B cell (primary cell): ENCODE measurements at regions not wholly inside any gene's neighbourhood (a gene's known extent, or its start where the extent isn't known, plus 50 kb on each side); places are given as distances from the start of the nearest gene placed in this dataset.

ENCODE experiments used
- ATAC-seq: fragments of 200-7000 bp; cut with Tn5 transposase; one replicate; pipeline ENCODE4 v1.10.0; 2021; ENCODE audit warnings: low read depth, mild to moderate bottlenecking, moderate number of reproducible peaks, moderate library complexity
- CTCF ChIA-PET: fragments of 350-600 bp; sonication (Branson Sonifier 250); formaldehyde crosslinking; loops from one replicate; lab custom pipeline; 2021; ENCODE audit warnings: antibody characterized with exemption, inconsistent platforms; lab: Charles Lee
- POLR2A ChIA-PET: fragments of 350-600 bp; sonication (Branson Sonifier 250); formaldehyde crosslinking; loops from one replicate; lab custom pipeline; 2021; ENCODE audit warnings: antibody characterized with exemption; lab: Charles Lee
- DNase-seq: peaks from one replicate; pipeline ENCODE4 v3.0.0; 2013
- H2AFZ ChIP-seq: 2 replicates; pipeline ENCODE4 v1.6.1; 2012; ENCODE audit warnings: mild to moderate bottlenecking, low read depth, low read length; ENCODE audit not compliant: insufficient read depth, poor library complexity, severe bottlenecking
- H3K27ac ChIP-seq, 2 donors: 1 replicate in 1 of 2; 2 replicates in 1 of 2; pipeline ENCODE4 v1.5.1; 2012 to 2013; ENCODE audit warnings: low read length in 2 of 2, mild to moderate bottlenecking in 2 of 2, moderate library complexity in 1 of 2
- H3K27me3 ChIP-seq, 4 experiments: fragments of 200-600 bp in 1 of 4; sonication (generic) in 1 of 4; replicated peaks in 1 of 4; 1 replicate in 2 of 4; 2 replicates in 2 of 4; pipeline versions ENCODE4 v1.6.1 to v1.7.0; 2013 to 2016; ENCODE audit warnings: low read length in 3 of 4, mild to moderate bottlenecking in 2 of 4, mixed read lengths in 1 of 4, moderate library complexity in 1 of 4; ENCODE audit not compliant: insufficient read depth in 4 of 4, control insufficient read depth in 3 of 4; ENCODE audit errors: control extremely low read depth in 1 of 4
- H3K36me3 ChIP-seq, 2 experiments: replicated peaks in 1 of 2; 1 replicate in 1 of 2; 2 replicates in 1 of 2; pipeline versions ENCODE4 v1.6.1 to v1.7.1; 2013; ENCODE audit warnings: low read length in 1 of 2; ENCODE audit not compliant: insufficient read depth in 2 of 2, control insufficient read depth in 1 of 2; ENCODE audit errors: control extremely low read depth in 1 of 2, extremely low read depth in 1 of 2
- H3K4me1 ChIP-seq, 2 donors: fragments of 200-600 bp in 1 of 2; sonication (generic) in 1 of 2; 1 replicate in 1 of 2; 2 replicates in 1 of 2; pipeline versions ENCODE4 v1.5.1 to v1.6.1; 2013 to 2017; ENCODE audit warnings: low read length in 2 of 2; ENCODE audit not compliant: control insufficient read depth in 2 of 2, insufficient read depth in 2 of 2
- H3K4me2 ChIP-seq: replicated peaks from 2 replicates; pipeline ENCODE3; 2012; ENCODE audit warnings: mild to moderate bottlenecking, low read depth, low read length; ENCODE audit not compliant: poor library complexity, severe bottlenecking
- H3K4me3 ChIP-seq, 5 experiments: fragments of 200-600 bp in 1 of 5; sonication (generic) in 1 of 5; 1 replicate in 3 of 5; 2 replicates in 2 of 5; pipeline versions ENCODE4 v1.5.1 to v1.7.0; 2011 to 2016; ENCODE audit warnings: low read length in 4 of 5, mild to moderate bottlenecking in 4 of 5, low read depth in 2 of 5, control low read depth in 1 of 5, moderate library complexity in 1 of 5; ENCODE audit not compliant: insufficient read depth in 1 of 5; ENCODE audit errors: control extremely low read depth in 1 of 5, extremely low read depth in 1 of 5
- H3K79me2 ChIP-seq: fragments of 200-600 bp; sonication (generic); one replicate; pipeline ENCODE4 v1.6.0; 2016; ENCODE audit warnings: low read length; ENCODE audit not compliant: control insufficient read depth, insufficient read depth
- H3K9ac ChIP-seq: fragments of 200-600 bp; sonication (generic); 2 replicates; pipeline ENCODE4 v1.6.1; 2017; ENCODE audit warnings: mild to moderate bottlenecking, low read length, moderate library complexity
- H3K9me3 ChIP-seq, 3 donors: one replicate each; pipeline versions ENCODE4 v1.6.1 to v1.7.1; 2013; ENCODE audit warnings: low read length in 2 of 3; ENCODE audit not compliant: control insufficient read depth in 2 of 3, insufficient read depth in 1 of 3; ENCODE audit errors: control extremely low read depth in 1 of 3
- H4K20me1 ChIP-seq: 2 replicates; pipeline ENCODE4 v1.6.0; 2012; ENCODE audit warnings: mild to moderate bottlenecking, low read length; ENCODE audit not compliant: insufficient read depth, control insufficient read depth, poor library complexity, severe bottlenecking
- H3K27ac Mint-ChIP-seq: one replicate; pipeline ENCODE4 v1.8.0; 2021; ENCODE audit warnings: mixed read lengths
- H3K27me3 Mint-ChIP-seq: one replicate; pipeline ENCODE4 v1.8.0; 2021; ENCODE audit warnings: mixed read lengths
- H3K4me1 Mint-ChIP-seq: one replicate; pipeline ENCODE4 v1.8.0; 2021; ENCODE audit warnings: mixed read lengths
- H3K4me3 Mint-ChIP-seq: one replicate; pipeline ENCODE4 v1.8.0; 2021; ENCODE audit warnings: mixed read lengths
- H3K9me3 Mint-ChIP-seq: one replicate; pipeline ENCODE4 v1.8.0; 2022; ENCODE audit warnings: mixed read lengths; ENCODE audit not compliant: insufficient read depth
- EZH2 ChIP-seq: IDR thresholded peaks from 2 replicates; pipeline ENCODE4 v1.6.1; 2012; ENCODE audit warnings: borderline replicate concordance, low read depth, mild to moderate bottlenecking, moderate library complexity, low read length; ENCODE audit not compliant: insufficient read depth, poor library complexity, severe bottlenecking
- WGBS: methylation state at CpG from one replicate; pipeline ENCODE4 v1.1.5; 2013; ENCODE audit warnings: missing lambda C conversion rate; ENCODE audit not compliant: insufficient coverage; 5-methylcytosine and 5-hydroxymethylcytosine counted together
- intact Hi-C: fragments of 100-400 bp; cut with micrococcal nuclease; formaldehyde crosslinking; loops from one replicate; pipeline ENCODE4 v1.10.0; 2022
- TF ChIP-seq, protein P1 (sequence below): fragments of 200-600 bp; IDR thresholded peaks from one replicate; pipeline ENCODE4 v1.8.0; 2022; ENCODE audit warnings: antibody characterized with exemption, mild to moderate bottlenecking

DNA sequence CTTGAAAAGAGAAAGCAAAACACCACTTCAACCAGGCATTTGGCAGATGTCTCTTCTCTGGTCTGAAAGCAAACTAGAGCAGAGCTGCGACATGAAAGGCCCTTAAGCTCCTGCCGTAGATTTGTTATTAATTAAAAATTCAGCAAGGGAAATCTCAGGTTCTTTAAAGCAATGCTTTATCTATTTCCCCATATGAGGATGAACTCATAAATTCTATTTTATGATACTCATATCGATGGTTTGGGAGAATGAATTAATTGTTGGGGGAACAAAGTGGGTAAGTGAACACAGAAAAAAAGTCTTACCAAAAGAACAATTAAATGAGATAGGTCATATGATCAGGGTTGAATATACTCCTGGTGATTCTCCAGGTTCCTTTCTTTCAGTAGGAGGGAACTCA, 464.7 kb upstream of the SLC35B3 start:
- H3K36me3 ChIP-seq = no peaks in the 10 kb centered on the region
- Mint-ChIP-seq H3K4me1 (no peaks in the 10 kb centered on the region), H3K27me3 (no peaks in the 10 kb centered on the region), H3K9me3 (peaks cover 3% of the 10 kb centered on the region), H3K4me3 (no peak overlapping the region), H3K27ac (no peak overlapping the region)
- CTCF ChIA-PET = no interaction called here
- no peak overlapping the region for H2AFZ ChIP-seq
- no peaks in the 10 kb centered on the region for H3K9me3 ChIP-seq
- H3K27ac ChIP-seq = no peak overlapping the region
- TF ChIP-seq, protein P1, sequence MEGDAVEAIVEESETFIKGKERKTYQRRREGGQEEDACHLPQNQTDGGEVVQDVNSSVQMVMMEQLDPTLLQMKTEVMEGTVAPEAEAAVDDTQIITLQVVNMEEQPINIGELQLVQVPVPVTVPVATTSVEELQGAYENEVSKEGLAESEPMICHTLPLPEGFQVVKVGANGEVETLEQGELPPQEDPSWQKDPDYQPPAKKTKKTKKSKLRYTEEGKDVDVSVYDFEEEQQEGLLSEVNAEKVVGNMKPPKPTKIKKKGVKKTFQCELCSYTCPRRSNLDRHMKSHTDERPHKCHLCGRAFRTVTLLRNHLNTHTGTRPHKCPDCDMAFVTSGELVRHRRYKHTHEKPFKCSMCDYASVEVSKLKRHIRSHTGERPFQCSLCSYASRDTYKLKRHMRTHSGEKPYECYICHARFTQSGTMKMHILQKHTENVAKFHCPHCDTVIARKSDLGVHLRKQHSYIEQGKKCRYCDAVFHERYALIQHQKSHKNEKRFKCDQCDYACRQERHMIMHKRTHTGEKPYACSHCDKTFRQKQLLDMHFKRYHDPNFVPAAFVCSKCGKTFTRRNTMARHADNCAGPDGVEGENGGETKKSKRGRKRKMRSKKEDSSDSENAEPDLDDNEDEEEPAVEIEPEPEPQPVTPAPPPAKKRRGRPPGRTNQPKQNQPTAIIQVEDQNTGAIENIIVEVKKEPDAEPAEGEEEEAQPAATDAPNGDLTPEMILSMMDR = no peak
- no peak for TF ChIP-seq EZH2
- ATAC-seq (no peak), DNase-seq (no peak)
- POLR2A ChIA-PET = no interaction called here
- no peaks in the 10 kb centered on the region for H3K4me1 ChIP-seq
- no CpG with 5 or more reads among the region's 3 CpGs for WGBS
- intact Hi-C loops = no loop called here
- H3K4me2 ChIP-seq = no peak overlapping the region
- H3K27me3 ChIP-seq = no peaks in the 10 kb centered on the region
- H4K20me1 ChIP-seq = no peaks in the 10 kb centered on the region
- no peaks in the 10 kb centered on the region for H3K79me2 ChIP-seq
- H3K9ac ChIP-seq = no peak overlapping the region
- no peak overlapping the region for H3K4me3 ChIP-seq

DNA sequence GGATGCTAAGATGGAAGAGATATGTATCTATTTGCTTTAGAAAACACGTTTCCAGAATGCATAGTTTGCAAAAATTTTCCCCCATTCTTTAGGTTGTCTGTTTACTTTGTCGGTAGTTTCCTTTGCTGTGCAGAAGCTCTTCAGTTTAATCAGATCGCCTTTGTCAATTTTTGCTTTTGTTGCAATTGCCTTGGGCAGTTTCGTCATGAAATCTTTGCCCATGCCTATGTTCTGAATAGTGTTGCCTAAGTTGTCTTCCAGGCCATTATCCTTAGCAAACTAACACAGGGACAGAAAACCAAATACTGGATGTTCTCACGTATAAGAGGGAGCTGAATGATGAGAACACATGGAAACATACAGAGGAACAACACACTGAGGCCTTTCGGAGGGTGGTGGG, 454.2 kb upstream of the SLC35B3 start:
- Mint-ChIP-seq H3K4me1 (no peaks in the 10 kb centered on the region), H3K27ac (no peak overlapping the region), H3K9me3 (no peaks in the 10 kb centered on the region), H3K27me3 (no peaks in the 10 kb centered on the region), H3K4me3 (no peak overlapping the region)
- DNase-seq (no peak), ATAC-seq (no peak)
- ChIA-PET POLR2A (no interaction called here), CTCF (interaction anchor here (1.0 kb wide), 1 partner anchor 650 kb away, joined by 3 read pairs; no protein-coding TSS in a partner anchor)
- no peaks in the 10 kb centered on the region for H4K20me1 ChIP-seq
- H3K36me3 ChIP-seq = no peaks in the 10 kb centered on the region
- H3K4me2 ChIP-seq = no peak overlapping the region
- H3K79me2 ChIP-seq = no peaks in the 10 kb centered on the region
- WGBS = 84% methylated on average over 2 of the region's 6 CpGs
- H3K4me1 ChIP-seq = no peaks in the 10 kb centered on the region
- H2AFZ ChIP-seq = no peak overlapping the region
- no peak overlapping the region for H3K27ac ChIP-seq
- TF ChIP-seq, protein P1 = no peak
- TF ChIP-seq EZH2 = no peak
- intact Hi-C loops = no loop called here
- H3K9me3 ChIP-seq = no peaks in the 10 kb centered on the region
- H3K9ac ChIP-seq = no peak overlapping the region
- no peak overlapping the region for H3K4me3 ChIP-seq
- no peaks in the 10 kb centered on the region for H3K27me3 ChIP-seq
